22Rv1 (cell line): ENCODE measurements at regions not wholly inside any gene's neighbourhood (a gene's known extent, or its start where the extent isn't known, plus 50 kb on each side); places are given as distances from the start of the nearest gene placed in this dataset.

Experiments used
- ZFX ChIP-seq: fragments of 450-650 bp; IDR thresholded peaks from 2 replicates; pipeline ENCODE4 v1.6.1; 2017; ENCODE audit warnings: antibody characterized with exemption, borderline replicate concordance
- TF ChIP-seq, protein P1 (sequence below): fragments of 450-650 bp; IDR thresholded peaks from 2 replicates; pipeline ENCODE4 v1.5.1; 2017; ENCODE audit warnings: mild to moderate bottlenecking

DNA sequence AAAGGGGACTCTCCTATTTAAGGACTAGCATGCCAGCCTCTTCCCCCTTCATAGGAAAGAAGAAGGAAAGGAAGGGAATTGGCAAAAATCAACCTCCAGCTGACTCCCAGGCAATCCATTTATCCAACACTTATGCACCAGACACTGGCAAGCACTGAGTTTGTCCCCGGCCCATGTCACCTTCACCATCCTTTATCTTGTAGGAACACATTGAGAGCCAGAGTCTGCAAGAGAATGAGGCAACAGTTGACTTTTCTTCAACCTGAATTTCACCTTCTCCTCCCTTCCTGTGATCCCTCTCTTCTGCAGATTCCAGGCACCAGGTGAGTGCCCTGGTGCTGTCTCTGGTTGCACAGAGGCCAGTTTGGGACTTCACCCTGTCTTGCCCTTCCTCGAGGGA is 264.3 kb upstream of the ECI2 start:
- TF ChIP-seq, protein P1, sequence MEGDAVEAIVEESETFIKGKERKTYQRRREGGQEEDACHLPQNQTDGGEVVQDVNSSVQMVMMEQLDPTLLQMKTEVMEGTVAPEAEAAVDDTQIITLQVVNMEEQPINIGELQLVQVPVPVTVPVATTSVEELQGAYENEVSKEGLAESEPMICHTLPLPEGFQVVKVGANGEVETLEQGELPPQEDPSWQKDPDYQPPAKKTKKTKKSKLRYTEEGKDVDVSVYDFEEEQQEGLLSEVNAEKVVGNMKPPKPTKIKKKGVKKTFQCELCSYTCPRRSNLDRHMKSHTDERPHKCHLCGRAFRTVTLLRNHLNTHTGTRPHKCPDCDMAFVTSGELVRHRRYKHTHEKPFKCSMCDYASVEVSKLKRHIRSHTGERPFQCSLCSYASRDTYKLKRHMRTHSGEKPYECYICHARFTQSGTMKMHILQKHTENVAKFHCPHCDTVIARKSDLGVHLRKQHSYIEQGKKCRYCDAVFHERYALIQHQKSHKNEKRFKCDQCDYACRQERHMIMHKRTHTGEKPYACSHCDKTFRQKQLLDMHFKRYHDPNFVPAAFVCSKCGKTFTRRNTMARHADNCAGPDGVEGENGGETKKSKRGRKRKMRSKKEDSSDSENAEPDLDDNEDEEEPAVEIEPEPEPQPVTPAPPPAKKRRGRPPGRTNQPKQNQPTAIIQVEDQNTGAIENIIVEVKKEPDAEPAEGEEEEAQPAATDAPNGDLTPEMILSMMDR: no peak
- no peak for TF ChIP-seq ZFX
